GM18868 (cell line): ENCODE measurements at regions not wholly inside any gene's neighbourhood (a gene's known extent, or its start where the extent isn't known, plus 50 kb on each side); places are given as distances from the start of the nearest gene placed in this dataset.
A peak's percentile ranks its signal among the peaks of the same experiment; 100 is the strongest.

ENCODE experiments used
- ATAC-seq: cut with Tn5 transposase; IDR thresholded peaks from one replicate; pipeline ENCODE4 v1.9.1; 2021; ENCODE audit warnings: mild to moderate bottlenecking, moderate library complexity; ENCODE audit not compliant: unreplicated experiment

DNA sequence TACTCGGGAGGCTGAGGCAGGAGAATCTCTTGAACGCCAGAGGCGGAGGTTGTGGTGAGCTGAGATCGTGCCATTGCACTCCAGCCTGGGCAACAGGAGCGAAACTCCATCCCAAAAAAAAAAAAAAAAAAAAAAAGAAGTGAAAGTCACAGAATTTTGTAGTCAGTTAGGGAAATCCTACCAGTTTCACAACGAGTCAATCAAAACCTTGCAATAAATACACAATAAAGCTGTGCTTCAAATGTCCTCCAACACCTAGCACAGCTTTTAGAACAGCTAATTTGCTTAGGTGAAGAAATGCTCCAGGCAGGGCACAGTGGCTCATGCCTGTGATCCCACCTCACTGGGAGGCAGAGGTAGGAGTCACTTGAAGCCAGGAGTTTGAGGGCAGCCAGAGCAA, 112.8 kb upstream of the ATF7IP start:
- ATAC-seq: no peak

DNA sequence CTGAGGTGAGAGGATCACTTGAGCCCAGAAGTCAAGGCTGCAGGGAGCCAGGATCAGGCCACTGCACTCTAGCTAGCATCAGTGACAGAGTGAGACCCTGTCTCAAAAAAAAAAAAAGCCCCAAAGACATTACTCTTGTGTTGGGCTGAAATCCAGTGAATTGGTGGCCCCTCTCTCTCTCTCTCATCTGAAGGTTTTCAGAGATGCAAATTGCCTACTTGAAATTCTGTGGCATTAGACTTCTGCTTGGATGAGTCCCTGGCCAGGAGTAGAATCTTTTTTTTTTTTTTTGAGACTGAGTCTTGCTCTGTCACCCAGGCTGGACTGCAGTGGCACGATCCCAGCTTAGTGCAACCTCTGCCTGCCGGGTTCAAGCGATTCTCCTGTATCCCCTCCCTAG, 112.0 kb upstream of the ATF7IP start:
- ATAC-seq: no peak

DNA sequence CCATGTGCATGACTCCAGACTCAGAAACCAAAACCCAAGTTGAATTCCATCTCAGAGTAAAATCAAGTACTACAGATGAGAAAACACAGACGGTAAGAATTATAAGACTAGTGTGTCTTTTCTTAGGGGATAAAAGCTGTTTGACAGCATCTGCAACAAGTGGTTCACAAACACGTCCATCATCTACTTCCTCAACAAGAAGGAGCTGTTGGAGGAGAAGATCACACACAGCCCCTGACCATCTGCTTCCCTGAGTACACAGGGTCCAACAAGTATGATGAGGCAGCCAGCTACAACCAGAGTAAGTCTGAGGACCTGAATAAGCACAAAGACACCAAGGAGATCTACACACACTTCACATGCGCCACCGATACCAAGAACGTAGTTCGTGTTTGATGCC, 110.7 kb upstream of the ATF7IP start:
- ATAC-seq: no peak

DNA sequence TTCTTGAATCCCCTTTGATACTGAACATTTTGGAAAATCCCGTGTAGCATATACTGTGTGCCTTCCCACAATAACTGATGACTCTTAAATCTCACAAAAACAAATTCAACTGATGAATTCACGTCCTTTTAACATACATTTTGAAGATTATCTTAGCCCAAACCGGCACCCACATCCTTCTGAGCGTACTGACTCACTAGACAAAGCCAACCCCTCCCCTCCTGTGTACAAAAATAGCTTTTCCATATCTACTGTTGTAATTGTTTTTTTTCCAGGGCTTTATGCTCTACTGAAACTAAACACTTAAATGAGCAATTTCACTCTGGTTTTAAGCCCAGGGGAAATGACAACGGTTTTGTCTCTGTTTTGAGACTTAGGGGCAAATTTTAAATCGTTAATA, 109.4 kb upstream of the ATF7IP start:
- no peak for ATAC-seq

DNA sequence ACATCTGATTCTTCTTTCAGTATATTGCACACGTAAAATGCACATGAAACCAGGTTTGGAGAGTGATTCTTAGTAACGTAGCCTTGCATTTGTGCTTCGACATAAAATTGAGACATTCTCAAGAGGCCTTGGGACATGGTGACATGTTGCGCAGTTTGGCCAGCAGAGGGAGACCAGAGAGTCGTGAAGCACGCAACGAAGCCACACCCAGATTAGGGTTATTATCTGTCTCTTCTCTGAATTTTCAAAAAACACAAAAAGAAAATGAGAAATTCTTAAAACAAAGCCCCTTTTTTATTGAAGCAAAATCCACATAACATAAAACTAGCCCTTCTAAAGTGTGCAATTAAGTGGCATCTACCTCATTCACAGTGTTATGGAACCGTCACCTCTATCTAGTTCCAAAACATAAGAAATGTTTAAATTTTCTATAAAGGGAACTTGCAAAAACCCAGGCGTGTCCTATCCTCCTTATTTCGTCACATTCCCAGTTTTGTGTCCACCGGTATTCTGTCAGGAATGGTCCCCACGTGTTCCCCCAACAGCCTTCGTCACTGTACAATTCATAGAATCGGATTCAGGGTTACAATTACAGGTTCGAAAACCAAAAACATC, 108.8 kb upstream of the ATF7IP start:
- no peak for ATAC-seq

DNA sequence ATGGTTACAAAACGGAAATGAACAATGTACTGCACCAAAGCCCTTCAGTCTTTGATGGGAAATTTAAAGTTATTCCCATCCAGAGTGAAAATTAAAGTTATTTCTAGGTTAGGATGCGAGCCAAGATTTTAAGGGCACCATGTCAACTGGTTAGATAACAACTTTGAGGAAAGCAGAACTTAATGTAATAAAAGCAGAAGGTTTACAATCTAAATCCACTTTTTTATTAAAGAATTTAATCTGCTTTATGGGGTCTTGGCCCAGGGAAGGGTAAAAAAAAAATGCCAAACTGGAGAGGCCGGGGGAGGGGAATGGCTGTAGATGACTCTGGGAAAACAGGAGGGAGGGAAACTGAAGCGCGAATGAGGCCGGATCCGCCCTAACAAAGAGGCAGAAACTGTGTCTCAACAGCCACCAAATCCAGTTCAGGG, 108.2 kb upstream of the ATF7IP start:
- no peak for ATAC-seq

DNA sequence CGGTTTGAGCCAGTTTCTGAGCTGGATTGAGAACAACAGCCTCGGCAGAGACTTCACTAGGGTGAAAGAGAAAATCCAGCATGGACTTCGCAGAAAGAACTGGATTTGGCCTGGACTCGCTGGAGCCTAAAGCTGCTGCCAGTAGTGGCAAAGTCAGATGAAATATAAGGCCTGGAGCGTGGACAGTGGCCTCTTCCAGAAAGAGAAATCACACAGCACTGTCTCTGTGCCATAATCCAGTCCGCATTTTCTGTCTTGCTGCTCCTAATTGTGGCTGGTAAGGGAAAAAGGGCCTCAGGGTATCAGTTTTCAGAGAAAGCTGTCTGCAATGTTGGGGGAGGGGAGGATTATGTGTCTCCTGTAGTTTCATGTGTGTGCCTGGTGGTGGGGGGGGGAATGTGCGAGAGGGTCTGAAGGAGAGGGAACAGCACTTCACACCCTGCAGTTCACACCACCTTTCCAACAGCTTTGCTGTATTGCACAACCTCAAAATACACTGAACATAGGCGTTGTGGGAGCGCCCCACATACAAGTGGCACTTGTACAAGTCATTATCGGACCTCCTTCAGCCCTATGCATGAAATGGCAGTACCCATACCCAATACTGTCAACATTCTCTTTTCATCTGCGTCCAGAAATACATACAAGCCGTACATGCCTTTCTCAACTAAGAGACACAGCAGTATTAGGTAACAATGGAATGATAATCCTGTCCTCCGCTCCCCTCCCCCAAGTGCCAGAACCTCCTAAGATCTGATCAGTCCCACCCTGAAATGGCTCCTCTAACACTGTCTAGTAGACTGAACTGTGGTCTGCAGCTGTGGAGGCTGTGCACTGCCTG, 107.5 kb upstream of the ATF7IP start:
- peak; percentile 64 for ATAC-seq

DNA sequence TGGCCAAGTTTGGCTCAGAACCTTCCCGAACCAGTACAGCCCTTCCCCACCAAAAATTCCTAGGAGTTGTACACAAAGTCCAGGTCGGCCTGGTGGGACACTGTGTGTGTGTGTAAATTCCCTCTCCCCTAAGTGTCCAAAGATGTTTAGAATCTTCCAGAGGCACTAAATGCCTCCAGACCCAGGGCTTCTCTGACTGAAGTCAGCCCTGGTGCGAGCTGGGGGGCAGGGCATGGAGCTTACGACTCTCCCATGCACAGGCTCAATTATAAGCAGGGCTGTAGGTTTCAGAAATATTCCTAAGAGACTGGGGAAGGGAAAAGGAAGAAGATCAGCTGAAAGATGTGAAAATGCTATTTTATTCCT, 106.9 kb upstream of the ATF7IP start:
- ATAC-seq: no peak

DNA sequence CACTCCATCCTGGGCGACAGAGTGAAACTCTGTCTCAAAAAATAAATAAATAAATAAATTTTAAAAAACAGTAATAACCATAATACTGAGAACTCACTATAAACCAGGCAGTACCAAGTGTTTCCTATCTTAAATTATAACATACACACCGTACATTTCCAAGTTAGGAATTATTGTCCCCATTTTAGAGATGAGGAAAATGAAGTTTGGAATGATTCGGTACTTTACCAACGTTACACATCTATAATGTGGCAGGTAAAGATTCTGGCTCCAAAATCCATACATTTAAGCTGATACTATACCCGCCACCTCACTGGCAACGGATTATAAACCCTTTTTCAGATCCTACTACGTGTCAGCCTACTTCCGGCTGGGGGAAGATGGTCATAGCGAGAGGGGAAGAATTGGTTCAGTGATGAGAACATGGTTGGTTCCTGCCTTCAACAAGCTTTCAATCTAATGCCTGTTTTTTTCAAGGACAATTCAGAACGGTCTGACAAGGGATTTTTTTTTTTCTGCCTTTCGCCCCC, 105.9 kb upstream of the ATF7IP start:
- no peak for ATAC-seq

DNA sequence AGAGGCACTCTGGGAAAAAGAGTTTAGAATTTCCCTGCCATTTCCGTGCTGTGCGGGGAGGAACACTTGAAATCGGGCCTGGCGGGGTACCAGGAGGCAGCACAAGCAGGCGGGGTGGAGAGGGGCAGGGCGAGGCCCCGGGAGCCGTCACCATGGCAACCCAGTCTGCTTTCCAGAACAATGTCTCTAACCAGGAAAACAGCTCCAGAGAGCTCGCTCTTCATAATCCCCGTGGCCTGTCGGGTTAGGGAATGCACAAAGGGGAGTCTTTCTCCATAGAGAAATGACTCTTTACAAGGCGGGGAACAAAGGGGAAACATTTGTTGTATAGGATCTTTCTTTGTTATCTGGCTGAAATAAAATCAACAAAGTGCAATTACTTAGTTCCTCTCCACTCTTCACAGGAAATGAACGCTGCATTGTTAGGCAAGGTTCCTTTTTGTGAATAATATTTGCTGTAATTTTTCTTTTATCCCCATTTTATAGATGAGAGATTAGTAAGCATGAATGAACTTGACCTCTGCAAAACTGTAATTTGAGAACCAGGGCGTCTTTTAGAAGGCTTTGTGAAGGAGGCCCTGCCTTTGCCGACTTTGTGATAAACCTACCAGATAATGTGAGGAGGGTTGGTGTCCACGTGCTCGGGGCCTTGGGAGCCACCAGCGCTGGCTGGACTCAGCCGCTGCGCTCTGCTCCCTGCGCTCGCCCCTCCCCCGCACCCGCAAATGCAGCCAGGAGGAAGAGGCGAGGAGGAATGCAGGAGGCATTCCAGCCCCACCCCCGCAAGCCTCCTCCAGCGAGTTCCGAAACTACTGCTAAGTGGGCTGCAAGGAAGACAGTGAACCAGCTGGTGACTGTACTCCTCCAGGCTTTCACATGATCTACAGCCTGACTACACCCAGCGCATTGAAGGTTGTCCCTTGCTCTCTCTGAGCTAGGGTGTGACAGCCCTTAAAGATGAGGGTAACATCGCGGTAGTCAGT, 105.2 kb upstream of the ATF7IP start:
- ATAC-seq: no peak

DNA sequence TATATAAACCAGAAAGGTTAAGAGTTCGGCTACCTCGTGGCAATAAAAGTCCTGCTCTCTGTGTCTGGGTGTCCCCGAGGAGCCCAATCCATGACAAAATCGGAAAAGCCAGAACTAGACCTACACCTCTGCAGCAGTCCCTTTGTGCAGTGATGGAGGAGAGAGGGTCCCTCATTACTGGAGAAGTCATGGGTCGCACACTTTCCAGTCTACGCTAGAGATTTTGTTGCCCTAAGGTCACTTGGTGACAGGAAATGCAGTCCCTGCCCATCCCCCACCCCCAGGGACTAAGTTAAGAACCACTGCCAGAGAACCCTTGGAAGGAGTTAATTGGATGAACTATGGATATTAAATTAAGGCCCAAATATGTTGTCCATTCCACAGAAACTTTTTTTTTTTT, 104.4 kb upstream of the ATF7IP start:
- ATAC-seq: no peak

DNA sequence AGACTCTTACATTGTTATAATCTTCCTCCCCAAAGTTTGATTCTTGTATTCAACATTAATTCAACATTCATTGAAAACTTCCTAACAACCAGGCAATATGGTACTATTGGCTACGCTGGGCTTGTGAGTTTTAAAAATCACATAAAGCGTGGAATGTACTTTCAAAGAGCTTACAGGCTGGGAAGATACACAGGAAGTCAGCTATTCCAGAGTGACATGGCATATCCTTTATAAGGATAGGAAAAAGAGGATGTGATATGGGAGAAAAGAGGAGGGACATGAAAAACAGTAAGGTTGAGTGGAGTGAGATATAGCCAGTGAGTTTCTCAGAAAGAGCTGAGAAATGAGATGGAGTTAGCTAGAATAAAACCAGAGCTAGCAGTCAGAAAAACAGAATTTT, 103.6 kb upstream of the ATF7IP start:
- ATAC-seq: no peak

DNA sequence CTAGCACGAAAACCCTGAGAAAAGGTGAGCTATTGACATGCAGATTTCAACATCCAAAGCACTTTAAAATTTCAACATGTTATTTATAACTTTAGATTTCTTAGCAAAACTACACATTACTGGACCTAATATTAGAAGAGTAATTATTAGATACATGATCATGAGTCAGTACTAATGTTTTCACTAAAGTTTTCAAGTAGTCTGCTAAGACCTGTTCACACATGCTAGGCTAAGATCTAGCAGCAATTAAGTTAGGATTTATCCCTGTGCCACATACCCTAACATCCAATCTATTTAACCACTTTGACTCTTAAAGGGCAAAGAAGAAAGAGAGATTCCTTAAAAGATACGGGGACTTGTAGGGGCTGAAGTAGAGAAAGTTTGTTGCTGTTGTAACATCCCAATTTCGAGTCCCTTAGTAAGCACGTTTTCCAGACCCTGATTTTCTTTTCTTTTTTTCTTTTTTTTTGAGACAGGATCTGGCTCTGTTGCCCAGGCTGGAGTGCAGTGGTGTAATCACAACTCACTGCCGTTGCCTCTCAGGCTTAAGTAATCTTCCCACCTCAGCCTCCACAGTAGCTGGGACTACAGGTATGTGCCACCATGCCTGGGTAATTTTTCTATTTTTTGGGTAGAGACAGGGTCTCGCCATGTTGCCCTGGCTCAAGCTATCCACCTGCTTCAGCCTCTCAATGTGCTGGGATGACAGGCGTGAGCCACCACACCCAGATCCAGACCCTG, 102.5 kb upstream of the ATF7IP start:
- no peak for ATAC-seq

DNA sequence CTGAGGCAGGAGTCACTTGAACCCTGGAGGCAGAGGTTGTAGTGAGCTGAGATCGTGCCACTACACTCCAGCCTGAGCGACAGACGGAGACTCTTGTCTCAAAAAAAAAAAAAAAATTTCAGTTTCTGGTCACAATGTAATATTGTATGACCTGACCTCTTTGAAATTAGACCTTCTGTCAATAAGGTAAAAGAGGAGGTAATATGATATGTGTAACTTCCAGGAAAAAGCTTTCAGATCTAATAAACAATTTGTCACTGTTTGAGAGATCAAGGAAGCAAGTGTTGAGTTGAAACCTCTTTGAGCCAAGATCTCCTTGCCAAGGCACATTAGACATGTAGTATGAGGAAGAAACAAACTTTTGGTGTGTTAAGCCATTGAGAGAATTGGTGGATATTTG, 101.7 kb upstream of the ATF7IP start:
- no peak for ATAC-seq

DNA sequence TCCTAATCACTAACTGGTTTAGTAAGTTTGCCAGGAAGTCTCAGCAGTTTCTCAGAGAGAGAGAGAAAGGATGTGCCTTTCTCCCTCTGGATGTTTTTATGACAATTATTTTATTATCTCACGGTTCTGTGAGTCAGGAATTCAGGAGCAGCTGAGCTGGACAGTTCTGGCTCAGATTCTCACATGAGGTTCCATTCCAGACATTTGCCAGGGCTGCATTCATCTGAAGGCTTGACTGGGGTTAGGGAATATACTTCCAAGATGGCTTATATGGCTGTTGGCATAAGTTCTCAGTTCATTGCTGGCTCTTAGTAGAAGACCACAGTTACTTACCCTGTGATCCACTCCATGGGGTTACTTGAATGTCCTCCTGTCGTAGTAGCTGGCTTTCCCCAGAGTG, 101.2 kb upstream of the ATF7IP start:
- no peak for ATAC-seq

DNA sequence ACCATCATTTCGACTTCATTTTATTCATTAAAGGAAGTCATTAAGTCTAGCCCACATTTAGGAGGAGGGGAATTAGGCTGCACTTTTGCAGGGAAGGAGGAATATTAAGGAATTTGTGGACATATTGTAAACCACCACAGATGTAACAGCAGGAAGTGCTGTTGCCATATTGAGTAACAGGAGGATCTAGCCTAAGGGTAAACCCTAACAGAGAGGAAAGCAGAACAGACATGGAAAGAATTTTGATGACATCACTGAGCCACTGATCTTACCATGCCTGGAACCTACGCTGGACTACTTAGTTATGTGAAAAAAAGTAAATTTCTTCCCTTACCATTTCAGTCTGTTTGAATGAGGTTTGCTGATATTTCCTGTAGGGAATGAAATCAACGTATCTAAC, 100.7 kb upstream of the ATF7IP start:
- no peak for ATAC-seq

DNA sequence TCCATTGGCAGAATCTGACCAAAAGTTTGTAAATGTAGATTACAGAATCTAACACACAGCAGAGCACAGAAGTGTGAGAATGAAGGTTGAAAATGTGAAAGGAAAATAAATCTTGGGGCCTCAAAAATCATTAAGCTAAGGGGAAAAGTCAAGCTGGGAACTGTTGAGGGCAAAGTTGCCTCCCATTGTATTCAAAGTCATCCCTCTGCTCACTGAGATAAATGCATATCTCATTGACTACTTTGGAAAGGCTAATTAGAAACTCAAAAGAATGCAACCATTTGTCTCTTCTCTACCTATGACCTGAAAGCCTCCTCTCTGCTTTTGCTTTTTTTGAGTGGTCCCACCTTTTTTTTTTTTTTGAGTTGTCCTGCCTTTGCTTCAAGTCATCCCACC, 97.4 kb upstream of the ATF7IP start:
- ATAC-seq: no peak

DNA sequence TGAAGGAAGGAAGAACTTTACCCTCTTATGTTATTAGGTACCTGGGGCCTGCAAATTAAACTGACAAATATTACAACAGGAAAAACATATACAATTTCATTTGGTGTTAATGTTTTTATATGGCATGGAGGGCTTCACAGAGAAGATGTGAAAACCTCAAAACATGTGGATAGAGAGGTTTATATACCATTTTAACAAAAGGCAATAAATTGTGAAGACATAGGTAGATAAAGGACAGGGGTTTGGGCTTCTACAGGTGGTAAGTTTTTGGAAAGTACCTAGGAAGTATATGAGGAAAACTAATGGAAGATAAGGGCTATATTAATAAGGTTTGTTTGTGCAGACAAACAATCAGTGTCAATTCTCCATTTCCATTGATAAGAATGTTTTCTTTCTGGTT, 95.1 kb upstream of the ATF7IP start:
- no peak for ATAC-seq

DNA sequence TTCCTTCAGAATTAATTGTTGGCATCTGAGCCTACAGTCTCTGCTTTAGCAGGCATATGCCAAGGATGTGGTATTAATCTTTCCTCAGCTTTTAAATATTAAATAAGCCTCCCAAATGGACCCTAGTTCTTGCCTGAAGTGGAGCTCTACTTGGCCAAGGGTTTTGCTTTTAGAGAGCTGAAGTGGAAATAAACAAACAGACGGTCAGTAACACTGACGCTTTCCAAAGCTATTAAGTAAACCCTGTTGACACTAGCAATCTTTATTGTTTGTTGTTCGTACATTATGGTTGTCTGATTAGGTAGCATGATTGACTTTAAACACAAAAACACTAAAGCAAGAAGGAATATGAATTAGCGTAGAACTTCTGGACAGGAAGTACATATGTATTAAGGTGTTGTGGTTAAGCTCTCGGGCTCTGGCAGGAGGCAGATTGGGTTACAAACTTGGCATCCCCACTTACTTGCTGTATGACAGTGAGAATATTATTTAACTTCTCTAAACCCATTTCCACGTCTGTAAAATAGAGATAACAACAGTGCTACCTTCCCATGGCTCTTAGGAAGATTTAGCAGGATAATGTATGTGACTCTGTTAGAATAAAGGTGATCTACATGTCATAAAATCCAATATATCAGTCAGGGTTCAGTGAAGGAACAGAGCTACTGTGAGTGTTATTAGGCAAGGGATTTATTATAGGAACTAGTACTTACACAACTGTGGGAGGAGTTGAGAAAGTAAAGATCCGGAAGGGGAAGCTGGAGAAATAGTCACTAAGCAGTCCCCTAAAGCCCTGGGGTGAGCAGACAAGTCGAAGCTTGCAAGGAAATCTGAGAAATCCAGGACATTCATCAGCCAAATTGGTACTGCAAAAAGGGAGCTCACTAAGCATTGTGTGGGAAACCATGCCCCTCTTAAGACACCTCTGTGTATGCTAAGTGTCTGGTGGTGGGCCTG, 92.2 kb upstream of the ATF7IP start:
- ATAC-seq: peak; percentile 56

DNA sequence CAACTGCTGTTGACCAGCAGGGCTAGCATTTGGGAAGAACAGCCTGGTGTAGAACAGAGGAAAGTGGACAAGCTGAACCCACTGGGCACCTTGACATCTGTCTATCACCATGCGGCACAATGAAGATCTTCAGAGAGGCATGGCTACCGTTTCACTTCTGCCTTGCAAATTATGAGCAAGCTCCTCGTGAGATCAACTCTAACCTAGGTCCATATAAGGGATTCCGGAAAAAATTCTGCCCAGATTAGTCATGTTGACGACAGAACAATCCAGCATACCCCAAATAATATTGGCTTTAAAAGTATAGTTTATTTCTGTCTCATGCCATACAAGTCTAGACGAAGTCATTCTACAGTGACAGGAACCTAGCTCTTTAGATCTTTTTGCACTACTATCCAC, 91.6 kb upstream of the ATF7IP start:
- no peak for ATAC-seq
